ENCODE measurements at regions not wholly inside any gene's neighbourhood (a gene's known extent, or its start where the extent isn't known, plus 50 kb on each side); places are given as distances from the start of the nearest gene placed in this dataset.
A peak's percentile ranks its signal among the peaks of the same experiment; 100 is the strongest.

DNA sequence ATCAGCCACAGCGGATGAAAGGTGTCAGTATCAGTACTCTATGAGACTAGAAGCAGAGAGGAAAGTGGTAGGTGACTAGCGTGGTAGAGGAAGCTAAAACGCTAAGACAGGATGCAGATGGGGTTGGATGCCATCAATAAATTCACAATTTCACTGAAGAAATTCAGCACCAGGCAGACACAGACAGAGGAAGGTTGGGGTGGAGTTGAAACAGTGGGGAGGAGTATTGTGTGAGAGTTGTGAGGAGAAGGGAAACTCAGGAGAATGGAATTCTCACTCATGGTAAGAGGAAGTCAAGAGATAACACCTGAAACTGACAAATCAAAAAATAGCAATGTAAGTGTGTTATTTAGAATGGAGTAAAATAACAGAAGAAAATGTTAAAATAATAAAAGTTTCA lies 208.5 kb upstream of the DAB1 start:
- Mint-ChIP-seq H3K36me3 (no peaks in the 10 kb centered on the region), H3K27ac (no peak overlapping the region)

GRCh38 chr1:57627612-57628011 lies 203.8 kb upstream of the DAB1 start:
- no peaks in the 10 kb centered on the region for H3K9me3 Mint-ChIP-seq
- H3K4me1 Mint-ChIP-seq (ENCODE audit: unreplicated experiment) = peaks cover 31% of the 10 kb centered on the region
- H3K27me3 Mint-ChIP-seq = peaks cover 3% of the 10 kb centered on the region
- TF ChIP-seq, protein P1, sequence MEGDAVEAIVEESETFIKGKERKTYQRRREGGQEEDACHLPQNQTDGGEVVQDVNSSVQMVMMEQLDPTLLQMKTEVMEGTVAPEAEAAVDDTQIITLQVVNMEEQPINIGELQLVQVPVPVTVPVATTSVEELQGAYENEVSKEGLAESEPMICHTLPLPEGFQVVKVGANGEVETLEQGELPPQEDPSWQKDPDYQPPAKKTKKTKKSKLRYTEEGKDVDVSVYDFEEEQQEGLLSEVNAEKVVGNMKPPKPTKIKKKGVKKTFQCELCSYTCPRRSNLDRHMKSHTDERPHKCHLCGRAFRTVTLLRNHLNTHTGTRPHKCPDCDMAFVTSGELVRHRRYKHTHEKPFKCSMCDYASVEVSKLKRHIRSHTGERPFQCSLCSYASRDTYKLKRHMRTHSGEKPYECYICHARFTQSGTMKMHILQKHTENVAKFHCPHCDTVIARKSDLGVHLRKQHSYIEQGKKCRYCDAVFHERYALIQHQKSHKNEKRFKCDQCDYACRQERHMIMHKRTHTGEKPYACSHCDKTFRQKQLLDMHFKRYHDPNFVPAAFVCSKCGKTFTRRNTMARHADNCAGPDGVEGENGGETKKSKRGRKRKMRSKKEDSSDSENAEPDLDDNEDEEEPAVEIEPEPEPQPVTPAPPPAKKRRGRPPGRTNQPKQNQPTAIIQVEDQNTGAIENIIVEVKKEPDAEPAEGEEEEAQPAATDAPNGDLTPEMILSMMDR (conservative IDR thresholded peaks at IDR 0.05) = no peak
- no peak overlapping the region for H3K4me3 Mint-ChIP-seq
- H3K36me3 Mint-ChIP-seq = no peaks in the 10 kb centered on the region
- H3K27ac Mint-ChIP-seq = no peak overlapping the region
- no peak for DNase-seq (ENCODE audit: extremely low spot score, unreplicated experiment)

More for the DNA sequence above, 208.5 kb upstream of the DAB1 start:
- TF ChIP-seq, protein P1 (conservative IDR thresholded peaks at IDR 0.05) = no peak
- no peak for DNase-seq (ENCODE audit: extremely low spot score, unreplicated experiment)
- peaks cover 5% of the 10 kb centered on the region for H3K27me3 Mint-ChIP-seq
- no peaks in the 10 kb centered on the region for H3K9me3 Mint-ChIP-seq
- H3K4me1 Mint-ChIP-seq (ENCODE audit: unreplicated experiment) = peaks cover 4% of the 10 kb centered on the region
- H3K4me3 Mint-ChIP-seq = no peak overlapping the region

- no peak overlapping the region for H3K4me3 Mint-ChIP-seq
- H3K4me1 Mint-ChIP-seq (ENCODE audit: unreplicated experiment) = peaks cover 27% of the 10 kb centered on the region
- DNase-seq (ENCODE audit: extremely low spot score, unreplicated experiment) = no peak
- H3K27ac Mint-ChIP-seq = no peak overlapping the region
- no peaks in the 10 kb centered on the region for H3K27me3 Mint-ChIP-seq
- no peaks in the 10 kb centered on the region for H3K36me3 Mint-ChIP-seq
- H3K9me3 Mint-ChIP-seq = no peaks in the 10 kb centered on the region
- TF ChIP-seq, protein P1 (conservative IDR thresholded peaks at IDR 0.05) = no peak
Measured at GRCh38 chr1:57623791-57624538, 200.1 kb upstream of the DAB1 start.

DNA sequence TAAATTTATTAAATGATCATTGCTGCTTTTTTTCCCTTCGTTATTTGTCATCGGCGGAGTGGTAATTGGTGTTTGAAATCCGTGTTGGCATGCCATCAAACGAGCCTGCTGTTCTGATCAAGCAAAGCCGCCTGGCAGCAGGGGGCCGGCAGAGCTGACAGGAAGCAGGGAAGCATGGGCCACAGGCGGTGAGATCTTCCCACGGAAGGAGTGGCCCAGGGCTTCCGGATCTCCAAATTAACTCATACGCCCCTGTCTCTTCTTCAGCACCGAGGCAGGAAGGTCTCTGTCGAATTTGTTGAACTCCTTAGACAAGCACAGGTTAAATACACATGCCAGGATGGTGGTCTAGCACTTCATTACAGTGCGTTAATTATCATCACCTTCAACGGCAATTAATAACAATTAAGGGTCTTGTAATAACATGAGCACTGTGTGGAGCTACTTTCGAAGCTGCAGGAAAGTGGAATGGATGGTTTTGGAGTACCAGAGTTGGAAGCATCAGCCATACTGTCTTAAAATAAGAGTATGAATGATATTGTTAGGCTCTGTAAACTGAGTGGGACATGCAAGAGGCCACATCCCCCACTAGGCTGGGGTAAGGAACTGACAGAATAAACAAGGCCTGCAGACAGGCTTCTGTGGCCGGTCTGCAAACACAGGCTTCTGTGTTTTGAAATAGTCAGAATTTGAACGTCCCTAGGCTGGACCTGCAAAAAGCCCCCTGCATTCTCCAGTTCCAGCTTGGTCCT lies 199.4 kb upstream of the DAB1 start:
- H3K4me1 Mint-ChIP-seq (ENCODE audit: unreplicated experiment) = peaks cover 27% of the 10 kb centered on the region
- no peak for DNase-seq (ENCODE audit: extremely low spot score, unreplicated experiment)

DNA sequence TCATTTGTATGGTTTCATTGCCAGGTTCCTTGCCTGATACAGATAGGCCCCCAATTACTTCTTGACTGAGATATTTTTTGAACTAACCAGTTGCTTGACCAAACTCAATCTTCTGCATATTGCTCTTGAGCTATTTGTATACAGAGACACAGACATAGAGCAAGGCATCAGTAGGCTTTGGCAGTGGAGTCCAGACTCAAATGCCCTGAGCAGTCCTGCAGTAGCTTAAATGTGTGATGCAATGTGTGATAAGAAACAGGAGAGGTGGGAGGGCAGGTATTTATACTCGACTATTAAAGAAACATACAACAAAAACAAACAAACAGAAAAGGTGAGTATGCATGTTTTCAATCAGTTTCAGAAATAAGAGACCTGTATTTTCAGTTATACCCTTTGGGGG lies 197.9 kb upstream of the DAB1 start:
- H3K9me3 Mint-ChIP-seq = no peaks in the 10 kb centered on the region
- no peaks in the 10 kb centered on the region for H3K36me3 Mint-ChIP-seq
- H3K4me3 Mint-ChIP-seq = no peak overlapping the region
- H3K27me3 Mint-ChIP-seq = peaks cover 3% of the 10 kb centered on the region
- no peak for DNase-seq (ENCODE audit: extremely low spot score, unreplicated experiment)
- H3K27ac Mint-ChIP-seq = no peak overlapping the region
- peaks cover 27% of the 10 kb centered on the region for H3K4me1 Mint-ChIP-seq (ENCODE audit: unreplicated experiment)
- TF ChIP-seq, protein P1 (conservative IDR thresholded peaks at IDR 0.05) = no peak

More for the DNA sequence above, 199.4 kb upstream of the DAB1 start:
- TF ChIP-seq, protein P1 (conservative IDR thresholded peaks at IDR 0.05) = no peak
- no peaks in the 10 kb centered on the region for H3K9me3 Mint-ChIP-seq
- H3K27me3 Mint-ChIP-seq = no peaks in the 10 kb centered on the region
- no peak overlapping the region for H3K4me3 Mint-ChIP-seq
- H3K27ac Mint-ChIP-seq = peak overlapping the region; percentile 17
- no peaks in the 10 kb centered on the region for H3K36me3 Mint-ChIP-seq
